ENCODE measurements at regions not wholly inside any gene's neighbourhood (a gene's known extent, or its start where the extent isn't known, plus 50 kb on each side); places are given as distances from the start of the nearest gene placed in this dataset.

GRCh38 chr1:218965821-218966220 is 207.9 kb upstream of the LYPLAL1 start:
- Histone ChIP-seq H3K4me3 (no peak overlapping the region), H3K4me1 (replicated peaks) (no peaks in the 10 kb centered on the region), H3K27ac (no peak overlapping the region), H3K36me3 (no peaks in the 10 kb centered on the region), H3K9me3 (no peaks in the 10 kb centered on the region), H3K27me3 (replicated peaks; ENCODE audit: insufficient read depth) (no peaks in the 10 kb centered on the region)
- DNase-seq (ENCODE audit: low spot score) = no peak
- no peak for TF ChIP-seq POLR2A (IDR thresholded peaks at IDR 0.05)
- no peak for TF ChIP-seq POLR2AphosphoS5 (IDR thresholded peaks at IDR 0.05)
- no peak for TF ChIP-seq CTCF (IDR thresholded peaks at IDR 0.05)
- WGBS = 40% methylated on average over 1 of the region's 1 CpG
- intact Hi-C loops (cut with DNase I) = no loop called here

- Histone ChIP-seq H3K27ac (no peak overlapping the region), H3K4me3 (no peak overlapping the region), H3K9me3 (no peaks in the 10 kb centered on the region), H3K36me3 (no peaks in the 10 kb centered on the region), H3K27me3 (replicated peaks; ENCODE audit: insufficient read depth) (no peaks in the 10 kb centered on the region), H3K4me1 (replicated peaks) (no peaks in the 10 kb centered on the region)
- TF ChIP-seq POLR2A (IDR thresholded peaks at IDR 0.05) (no peak), CTCF (IDR thresholded peaks at IDR 0.05) (no peak), POLR2AphosphoS5 (IDR thresholded peaks at IDR 0.05) (no peak)
- WGBS = 88% methylated on average over 2 of the region's 2 CpGs
- intact Hi-C loops (cut with DNase I) = no loop called here
- DNase-seq (ENCODE audit: low spot score) = no peak
Observed at GRCh38 chr1:218967254-218967653, 206.4 kb upstream of the LYPLAL1 start.

- 60% methylated on average over 2 of the region's 2 CpGs for WGBS
- intact Hi-C loops (cut with DNase I) = no loop called here
- no peaks in the 10 kb centered on the region for H3K9me3 ChIP-seq
- TF ChIP-seq CTCF (IDR thresholded peaks at IDR 0.05) = no peak
- no peak for TF ChIP-seq POLR2A (IDR thresholded peaks at IDR 0.05)
- no peak for TF ChIP-seq POLR2AphosphoS5 (IDR thresholded peaks at IDR 0.05)
- H3K27me3 ChIP-seq (replicated peaks; ENCODE audit: insufficient read depth) = no peaks in the 10 kb centered on the region
- no peak overlapping the region for H3K4me3 ChIP-seq
- no peak overlapping the region for H3K27ac ChIP-seq
- no peaks in the 10 kb centered on the region for H3K36me3 ChIP-seq
- H3K4me1 ChIP-seq (replicated peaks) = no peaks in the 10 kb centered on the region
- DNase-seq (ENCODE audit: low spot score) = no peak
Observed at GRCh38 chr1:218967836-218968235, 205.8 kb upstream of the LYPLAL1 start.

- no peak for DNase-seq (ENCODE audit: low spot score)
- Histone ChIP-seq H3K4me1 (replicated peaks) (no peaks in the 10 kb centered on the region), H3K9me3 (no peaks in the 10 kb centered on the region), H3K27ac (no peak overlapping the region), H3K27me3 (replicated peaks; ENCODE audit: insufficient read depth) (no peaks in the 10 kb centered on the region), H3K36me3 (no peaks in the 10 kb centered on the region), H3K4me3 (no peak overlapping the region)
- intact Hi-C loops (cut with DNase I) = no loop called here
- TF ChIP-seq POLR2AphosphoS5 (IDR thresholded peaks at IDR 0.05) (no peak), CTCF (IDR thresholded peaks at IDR 0.05) (no peak), POLR2A (IDR thresholded peaks at IDR 0.05) (no peak)
- WGBS = 85% methylated on average over 1 of the region's 1 CpG
Observed at GRCh38 chr1:218969006-218969405, 204.7 kb upstream of the LYPLAL1 start.

- Histone ChIP-seq H3K4me1 (replicated peaks) (no peaks in the 10 kb centered on the region), H3K27ac (no peak overlapping the region), H3K4me3 (no peak overlapping the region), H3K9me3 (no peaks in the 10 kb centered on the region), H3K36me3 (no peaks in the 10 kb centered on the region), H3K27me3 (replicated peaks; ENCODE audit: insufficient read depth) (no peaks in the 10 kb centered on the region)
- WGBS = 89% methylated on average over 6 of the region's 6 CpGs
- TF ChIP-seq POLR2A (IDR thresholded peaks at IDR 0.05) = no peak
- no peak for TF ChIP-seq POLR2AphosphoS5 (IDR thresholded peaks at IDR 0.05)
- no peak for TF ChIP-seq CTCF (IDR thresholded peaks at IDR 0.05)
- intact Hi-C loops (cut with DNase I) = no loop called here
- DNase-seq (ENCODE audit: low spot score) = no peak
Observed at GRCh38 chr1:218970397-218970990, 203.2 kb upstream of the LYPLAL1 start.
